SK-N-SH (cell line): ENCODE measurements at regions not wholly inside any gene's neighbourhood (a gene's known extent, or its start where the extent isn't known, plus 50 kb on each side); places are given as distances from the start of the nearest gene placed in this dataset.

Source experiments
- EP300 ChIP-seq, 2 experiments: IDR thresholded peaks; 2 replicates each; pipeline versions ENCODE4 v1.4.0 to v1.6.1; 2012; ENCODE audit warnings: borderline replicate concordance in 1 of 2, low read depth in 1 of 2, low read length in 1 of 2
- GABPA ChIP-seq: IDR thresholded peaks from 2 replicates; pipeline ENCODE4 v1.4.0; 2012; ENCODE audit warnings: low read depth, mild to moderate bottlenecking
- GATA2 ChIP-seq: sonication (generic); formaldehyde crosslinking; IDR thresholded peaks from 2 replicates; pipeline ENCODE4 v1.5.0; 2020; ENCODE audit warnings: mild to moderate bottlenecking, missing genetic modification reagents
- RAD21 ChIP-seq: IDR thresholded peaks from 2 replicates; pipeline ENCODE4 v1.6.1; 2012; ENCODE audit warnings: mild to moderate bottlenecking, low read length
- SMC3 ChIP-seq: IDR thresholded peaks from 2 replicates; pipeline ENCODE4 v1.6.1; 2012; ENCODE audit warnings: low read depth, low read length, improper control_type of control experiment
- TCF12 ChIP-seq: IDR thresholded peaks from 2 replicates; pipeline ENCODE4 v1.4.0; 2012

DNA sequence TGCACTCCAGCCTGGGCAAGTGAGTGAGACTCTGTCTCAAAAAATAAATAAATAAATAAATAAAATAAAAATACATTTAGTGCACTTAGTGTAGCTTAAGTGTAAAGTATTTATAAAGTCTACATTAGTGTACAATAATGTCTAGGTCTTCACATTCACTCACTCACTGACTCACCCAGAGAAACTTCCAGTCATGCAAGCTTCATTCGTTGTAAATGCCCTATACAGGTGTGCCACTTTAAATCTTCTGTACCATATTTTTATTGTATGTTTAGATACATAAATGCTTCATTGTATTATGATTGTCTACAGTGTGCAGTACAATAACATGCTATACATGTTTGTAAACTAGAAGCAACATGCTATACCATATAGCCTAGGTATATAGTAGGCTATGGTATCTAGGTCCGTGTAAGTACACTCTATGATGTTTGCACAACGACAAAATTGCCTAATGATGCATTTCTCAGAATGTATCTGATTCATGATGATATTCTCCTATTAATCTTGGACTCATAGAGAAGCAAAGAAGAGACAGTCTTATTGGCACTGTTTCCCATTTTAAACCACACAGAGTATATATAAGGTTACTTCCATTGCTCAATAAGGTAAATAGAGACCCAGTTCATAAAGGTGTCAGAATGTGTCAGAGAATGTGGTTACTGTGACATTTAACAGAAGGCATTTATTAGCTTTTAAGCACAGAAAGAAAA lies 1314.9 kb downstream of the CDH11 start:
- no peak for TF ChIP-seq SMC3
- no peak for TF ChIP-seq GATA2 (CRISPR knock-in tag)
- TF ChIP-seq TCF12: no peak
- no peak for TF ChIP-seq GABPA
- no peak for TF ChIP-seq EP300 (IDR thresholded peaks at IDR 0.05; ENCODE audit: borderline replicate concordance in 1 of 2, low read depth in 1 of 2, low read length in 1 of 2)
- TF ChIP-seq RAD21: no peak
